Mesenchymal stem cell (in vitro differentiated cells and primary cell): ENCODE measurements at regions not wholly inside any gene's neighbourhood (a gene's known extent, or its start where the extent isn't known, plus 50 kb on each side); places are given as distances from the start of the nearest gene placed in this dataset.

Source experiments
- DNase-seq: peaks from one replicate; pipeline ENCODE4 v3.0.0-alpha.2; 2013
- H2AFZ ChIP-seq: one replicate; pipeline ENCODE4 v1.6.1; 2013; ENCODE audit warnings: low read depth, mild to moderate bottlenecking, control low read depth, inconsistent platforms, low read length, moderate library complexity
- H2AK5ac ChIP-seq: 2 replicates; pipeline ENCODE4 v1.6.1; 2013; ENCODE audit warnings: low read length, moderate library complexity, mild to moderate bottlenecking, inconsistent platforms; ENCODE audit not compliant: severe bottlenecking
- H2BK120ac ChIP-seq: one replicate; pipeline ENCODE4 v1.6.1; 2013; ENCODE audit warnings: low read depth, mild to moderate bottlenecking, inconsistent platforms, low read length, moderate library complexity
- H2BK12ac ChIP-seq, 2 experiments: one replicate each; pipeline ENCODE4 v1.6.1; 2013; ENCODE audit warnings: inconsistent platforms in 2 of 2, low read length in 2 of 2, mild to moderate bottlenecking in 2 of 2, moderate library complexity in 2 of 2, control low read depth in 1 of 2
- H2BK15ac ChIP-seq: one replicate; pipeline ENCODE4 v1.6.1; 2013; ENCODE audit warnings: mild to moderate bottlenecking, low read depth, inconsistent platforms; ENCODE audit not compliant: poor library complexity, severe bottlenecking
- H2BK5ac ChIP-seq: 2 replicates; pipeline ENCODE4 v1.6.1; 2013; ENCODE audit warnings: low read depth, mild to moderate bottlenecking, low read length, control low read depth, inconsistent platforms; ENCODE audit not compliant: poor library complexity, severe bottlenecking
- H3K14ac ChIP-seq, 2 experiments: one replicate each; pipeline ENCODE4 v1.6.1; 2013; ENCODE audit warnings: inconsistent platforms in 2 of 2, low read length in 2 of 2, control low read depth in 1 of 2, mild to moderate bottlenecking in 1 of 2, moderate library complexity in 1 of 2
- H3K18ac ChIP-seq, 2 experiments: one replicate each; pipeline ENCODE4 v1.6.1; 2013; ENCODE audit warnings: inconsistent platforms in 2 of 2, low read length in 2 of 2, control low read depth in 1 of 2, low read depth in 1 of 2, mild to moderate bottlenecking in 1 of 2
- H3K23ac ChIP-seq, 2 experiments: one replicate each; pipeline ENCODE4 v1.6.1; 2013; ENCODE audit warnings: inconsistent platforms in 2 of 2, low read length in 2 of 2, mild to moderate bottlenecking in 2 of 2, moderate library complexity in 2 of 2, control low read depth in 1 of 2
- H3K27ac ChIP-seq: 2 replicates; pipeline ENCODE4 v1.5.1; 2013; ENCODE audit warnings: mild to moderate bottlenecking, moderate library complexity, low read length, control low read depth, inconsistent platforms; ENCODE audit not compliant: poor library complexity, severe bottlenecking
- H3K27me3 ChIP-seq, 2 experiments: 2 replicates each; pipeline versions ENCODE4 v1.6.1 to v1.7.0; 2013; ENCODE audit warnings: low read length in 2 of 2, mild to moderate bottlenecking in 2 of 2, moderate library complexity in 2 of 2, control low read depth in 1 of 2, inconsistent platforms in 1 of 2; ENCODE audit not compliant: control insufficient read depth in 1 of 2, insufficient read depth in 1 of 2
- H3K36me3 ChIP-seq, 2 experiments: 2 replicates each; pipeline versions ENCODE4 v1.6.1 to v1.7.0; 2013; ENCODE audit warnings: low read length in 2 of 2, control low read depth in 1 of 2, inconsistent platforms in 1 of 2, low read depth in 1 of 2, mild to moderate bottlenecking in 1 of 2; ENCODE audit not compliant: insufficient read depth in 2 of 2, control insufficient read depth in 1 of 2
- H3K4ac ChIP-seq, 2 experiments: one replicate each; pipeline ENCODE4 v1.6.1; 2013; ENCODE audit warnings: inconsistent platforms in 2 of 2, low read length in 2 of 2, mild to moderate bottlenecking in 2 of 2, moderate library complexity in 2 of 2, control low read depth in 1 of 2, low read depth in 1 of 2
- H3K4me1 ChIP-seq: 2 replicates; pipeline ENCODE4 v1.6.1; 2013; ENCODE audit warnings: low read depth, low read length, control low read depth; ENCODE audit not compliant: control insufficient read depth, insufficient read depth
- H3K4me2 ChIP-seq: 2 replicates; pipeline ENCODE4 v1.6.1; 2013; ENCODE audit warnings: low read length, mild to moderate bottlenecking, inconsistent platforms; ENCODE audit not compliant: poor library complexity, severe bottlenecking
- H3K4me3 ChIP-seq, 2 experiments: 2 replicates each; pipeline versions ENCODE4 v1.5.1 to v1.7.0; 2013; ENCODE audit warnings: low read length in 2 of 2, mild to moderate bottlenecking in 2 of 2, control low read depth in 1 of 2, low read depth in 1 of 2; ENCODE audit not compliant: insufficient read depth in 1 of 2
- H3K79me1 ChIP-seq: replicated peaks from 2 replicates; pipeline ENCODE4 v1.6.1; 2013; ENCODE audit warnings: mild to moderate bottlenecking, control low read depth, low read length, inconsistent platforms; ENCODE audit not compliant: poor library complexity, severe bottlenecking
- H3K9ac ChIP-seq: 2 replicates; pipeline ENCODE4 v1.7.0; 2013; ENCODE audit warnings: mild to moderate bottlenecking, low read length, moderate library complexity
- H3K9me3 ChIP-seq: 2 replicates; pipeline ENCODE4 v1.7.0; 2013; ENCODE audit warnings: mild to moderate bottlenecking, low read length; ENCODE audit not compliant: control insufficient read depth
- H4K8ac ChIP-seq: one replicate; pipeline ENCODE4 v1.6.1; 2013; ENCODE audit warnings: inconsistent platforms, mild to moderate bottlenecking, low read length, moderate library complexity
- H4K91ac ChIP-seq: one replicate; pipeline ENCODE4 v1.6.1; 2013; ENCODE audit warnings: mild to moderate bottlenecking, low read length, inconsistent platforms
- WGBS: methylation state at CpG from one replicate; pipeline ENCODE4 v1.1.7; 2013; ENCODE audit warnings: mixed read lengths; 5-methylcytosine and 5-hydroxymethylcytosine counted together

GRCh38 chr4:159837071-159837470, 734.2 kb downstream of the RAPGEF2 start:
- Histone ChIP-seq H2BK5ac (no peak overlapping the region), H2BK12ac (no peak overlapping the region), H3K23ac (no peak overlapping the region), H3K4me3 (no peak overlapping the region), H3K27me3 (no peaks in the 10 kb centered on the region), H3K36me3 (no peaks in the 10 kb centered on the region), H3K14ac (no peak overlapping the region), H3K27ac (no peak overlapping the region), H3K4me2 (no peak overlapping the region), H2AFZ (no peak overlapping the region), H3K9ac (no peak overlapping the region), H2AK5ac (no peak overlapping the region), H2BK120ac (no peak overlapping the region), H4K91ac (no peak overlapping the region), H3K18ac (no peak overlapping the region), H4K8ac (no peak overlapping the region), H3K4ac (no peak overlapping the region), H2BK15ac (no peak overlapping the region), H3K79me1 (no peaks in the 10 kb centered on the region), H3K9me3 (peaks cover 10% of the 10 kb centered on the region), H3K4me1 (no peaks in the 10 kb centered on the region)
- no peak for DNase-seq
- 87% methylated on average over 3 of the region's 3 CpGs for WGBS

- Histone ChIP-seq H3K9ac (no peak overlapping the region), H2AK5ac (no peak overlapping the region), H3K36me3 (no peaks in the 10 kb centered on the region), H3K23ac (no peak overlapping the region), H3K27ac (no peak overlapping the region), H4K8ac (no peak overlapping the region), H3K4me1 (no peaks in the 10 kb centered on the region), H3K27me3 (no peaks in the 10 kb centered on the region), H2AFZ (no peak overlapping the region), H3K4ac (no peak overlapping the region), H3K9me3 (no peaks in the 10 kb centered on the region), H3K14ac (no peak overlapping the region), H2BK15ac (no peak overlapping the region), H3K4me3 (no peak overlapping the region), H3K79me1 (no peaks in the 10 kb centered on the region), H2BK5ac (no peak overlapping the region), H3K4me2 (no peak overlapping the region), H2BK12ac (no peak overlapping the region), H4K91ac (no peak overlapping the region), H3K18ac (no peak overlapping the region), H2BK120ac (no peak overlapping the region)
- no peak for DNase-seq
- WGBS, result 27% methylated on average over 1 of the region's 1 CpG
Measured at GRCh38 chr4:159855731-159856130, 752.9 kb downstream of the RAPGEF2 start.

GRCh38 chr4:159856451-159856850, 753.6 kb downstream of the RAPGEF2 start:
- Histone ChIP-seq H3K4me3 (no peak overlapping the region), H3K9me3 (no peaks in the 10 kb centered on the region), H3K27me3 (no peaks in the 10 kb centered on the region), H2BK120ac (no peak overlapping the region), H2BK5ac (no peak overlapping the region), H2BK15ac (no peak overlapping the region), H4K8ac (no peak overlapping the region), H3K27ac (no peak overlapping the region), H3K4ac (no peak overlapping the region), H3K14ac (no peak overlapping the region), H2AK5ac (no peak overlapping the region), H3K4me1 (no peaks in the 10 kb centered on the region), H2BK12ac (no peak overlapping the region), H2AFZ (no peak overlapping the region), H3K79me1 (no peaks in the 10 kb centered on the region), H3K18ac (no peak overlapping the region), H3K36me3 (no peaks in the 10 kb centered on the region), H3K4me2 (no peak overlapping the region), H3K9ac (no peak overlapping the region), H3K23ac (no peak overlapping the region), H4K91ac (no peak overlapping the region)
- no peak for DNase-seq
- 59% methylated on average over 3 of the region's 5 CpGs for WGBS

- Histone ChIP-seq H2BK5ac (no peak overlapping the region), H3K4ac (no peak overlapping the region), H4K91ac (no peak overlapping the region), H3K9ac (no peak overlapping the region), H3K4me2 (no peak overlapping the region), H3K4me3 (no peak overlapping the region), H3K9me3 (no peaks in the 10 kb centered on the region), H2AK5ac (no peak overlapping the region), H3K79me1 (no peaks in the 10 kb centered on the region), H2AFZ (no peak overlapping the region), H3K27ac (no peak overlapping the region), H3K23ac (no peak overlapping the region), H3K14ac (no peak overlapping the region), H3K27me3 (no peaks in the 10 kb centered on the region), H3K18ac (no peak overlapping the region), H3K36me3 (no peaks in the 10 kb centered on the region), H2BK120ac (no peak overlapping the region), H2BK12ac (no peak overlapping the region), H3K4me1 (no peaks in the 10 kb centered on the region), H2BK15ac (no peak overlapping the region), H4K8ac (no peak overlapping the region)
- no peak for DNase-seq
- no CpG with 5 or more reads among the region's 4 CpGs for WGBS
Measured at GRCh38 chr4:159859656-159860148, 756.8 kb downstream of the RAPGEF2 start.
